ENCODE measurements at regions not wholly inside any gene's neighbourhood (a gene's known extent, or its start where the extent isn't known, plus 50 kb on each side); places are given as distances from the start of the nearest gene placed in this dataset.
"Not testable (repeated sequence)": the region's sequence is repeated elsewhere in the genome, so short reads cannot be mapped to it uniquely, and the experiment has no call there.

DNA sequence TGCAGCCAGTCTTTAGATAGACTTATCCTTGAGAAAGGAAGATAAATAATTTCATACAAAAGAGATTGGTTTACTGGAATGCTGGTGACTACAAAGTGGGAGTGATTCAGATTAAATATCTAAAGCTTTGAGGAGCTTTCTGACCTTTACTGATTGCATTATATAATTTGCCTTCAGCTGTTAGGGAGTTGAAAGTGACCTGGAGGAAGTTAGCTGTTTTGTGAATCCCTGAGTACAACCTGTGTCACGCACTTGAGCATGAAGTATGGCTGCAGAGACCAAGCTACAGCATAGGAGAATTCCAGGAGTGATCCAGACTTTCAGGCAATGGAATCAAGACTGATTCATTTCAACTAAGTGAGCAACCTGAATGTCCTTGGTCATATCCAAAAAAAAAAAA lies 1848.3 kb upstream of the RAG2 start:
- DNase-seq (ENCODE audit: low read depth): no peak

DNA sequence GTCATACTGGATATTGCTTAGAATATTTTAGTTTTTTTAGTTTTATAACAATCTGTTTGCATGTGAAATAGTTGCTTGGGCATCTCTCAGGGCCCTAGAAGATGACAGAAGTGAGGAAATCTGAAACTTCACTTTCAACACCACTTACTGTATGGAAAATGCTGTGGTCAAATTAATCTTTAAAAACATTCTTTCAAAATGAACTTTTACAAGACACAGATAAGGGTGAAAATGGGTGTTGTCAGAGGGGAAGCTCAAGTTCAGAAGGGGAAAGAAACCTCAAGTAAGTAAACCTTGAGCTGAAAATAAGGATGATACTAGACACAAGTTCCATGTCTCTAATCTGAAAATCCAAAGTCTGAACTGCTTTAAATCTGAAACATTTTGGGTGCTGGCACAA lies 1840.1 kb upstream of the RAG2 start:
- no peak for DNase-seq (ENCODE audit: low read depth)

GRCh38 chr11:38425578-38425977 lies 1827.5 kb upstream of the RAG2 start:
- DNase-seq (ENCODE audit: low read depth): no peak

DNA sequence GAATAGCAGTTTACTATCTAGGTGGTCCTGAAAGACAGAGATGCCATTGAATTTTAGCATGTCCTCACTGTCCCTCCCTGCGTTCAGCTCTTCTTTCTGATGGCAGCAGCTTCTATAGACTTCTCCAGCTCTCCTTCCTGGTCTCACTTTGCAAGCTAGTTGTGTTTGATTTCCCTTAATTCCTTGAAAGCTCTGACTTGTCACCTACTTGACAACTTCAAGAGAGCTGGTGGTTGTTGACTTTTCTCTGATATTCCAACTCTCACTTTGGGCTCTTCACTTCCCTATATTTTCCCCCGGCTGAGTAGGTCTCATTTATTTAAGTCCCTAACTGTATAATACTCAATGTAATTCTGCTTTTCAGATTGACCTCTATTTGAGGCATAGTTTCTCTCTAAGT lies 1825.0 kb upstream of the RAG2 start:
- DNase-seq (ENCODE audit: low read depth): no peak

DNA sequence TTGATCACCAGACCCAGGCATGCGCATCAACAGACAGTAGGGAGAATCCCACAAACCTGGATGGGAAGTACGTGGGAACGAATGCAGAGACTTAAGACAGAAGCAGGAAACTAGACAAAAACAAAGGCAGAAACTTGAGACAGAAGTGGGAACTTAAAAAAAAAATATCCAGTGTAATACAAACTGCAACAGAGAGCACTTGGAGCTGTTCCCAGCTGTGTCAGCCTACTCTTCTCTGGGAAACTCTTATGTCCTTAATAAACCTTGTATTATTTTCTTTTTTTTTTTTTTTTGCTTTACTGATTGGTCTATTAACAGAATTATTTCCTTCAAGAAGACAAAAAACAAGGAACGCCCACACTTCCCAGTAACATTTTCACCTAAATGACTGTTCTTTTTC lies 1818.1 kb upstream of the RAG2 start:
- DNase-seq (ENCODE audit: low read depth): peak; percentile 24

- DNase-seq (ENCODE audit: low read depth): no peak
Measured at GRCh38 chr11:38411149-38411548, 1813.1 kb upstream of the RAG2 start.

DNA sequence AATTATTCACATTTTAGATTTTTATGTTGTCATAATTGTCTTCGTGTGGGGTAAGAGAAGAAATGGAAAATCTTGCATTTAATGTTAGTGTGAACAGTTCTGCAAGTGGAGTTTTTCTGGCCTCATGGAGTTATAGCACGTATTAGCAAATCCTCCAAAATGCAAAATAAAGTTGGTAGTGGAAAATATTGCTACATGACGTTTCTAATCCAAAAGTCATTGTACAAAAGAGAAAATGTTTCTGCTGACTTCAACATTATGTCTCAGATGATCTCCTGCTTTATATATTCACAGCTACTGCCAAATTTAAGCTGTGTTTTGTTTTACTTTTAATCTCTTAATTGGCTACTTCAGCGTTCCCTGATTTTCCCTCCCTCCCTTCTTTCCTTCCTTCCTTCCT lies 1804.0 kb upstream of the RAG2 start:
- DNase-seq (ENCODE audit: low read depth): no peak

GRCh38 chr11:38392176-38392575 lies 1794.1 kb upstream of the RAG2 start:
- no peak for DNase-seq (ENCODE audit: low read depth)

- DNase-seq (ENCODE audit: low read depth): no peak
Measured at GRCh38 chr11:38384568-38384967, 1786.5 kb upstream of the RAG2 start.

GRCh38 chr11:38365274-38365673 lies 1767.2 kb upstream of the RAG2 start:
- DNase-seq (ENCODE audit: low read depth): no peak

DNA sequence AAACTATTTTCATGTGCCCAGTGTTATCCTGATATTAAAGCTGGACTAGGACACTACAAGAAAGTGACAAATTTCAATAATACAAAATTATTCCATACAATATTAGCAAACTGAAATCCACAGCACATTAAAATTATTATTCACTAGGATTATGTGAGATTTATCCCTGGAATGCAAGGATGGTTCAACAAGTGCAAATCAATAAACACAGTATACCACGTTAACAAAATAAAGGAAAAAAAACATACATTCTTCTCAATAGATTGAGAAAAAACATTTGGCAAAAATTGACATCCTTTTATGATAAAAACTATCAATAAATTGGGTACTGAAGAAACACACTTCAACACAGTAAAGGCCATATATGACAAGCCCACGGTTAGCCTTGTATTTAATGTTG lies 1758.2 kb upstream of the RAG2 start:
- DNase-seq (ENCODE audit: low read depth): no peak

GRCh38 chr11:38345286-38345685 lies 1747.2 kb upstream of the RAG2 start:
- no peak for DNase-seq (ENCODE audit: low read depth)

- DNase-seq (ENCODE audit: low read depth): not testable (repeated sequence)
Measured at GRCh38 chr11:38341612-38342011, 1743.6 kb upstream of the RAG2 start.

- no peak for DNase-seq (ENCODE audit: low read depth)
Measured at GRCh38 chr11:38339835-38340440, 1741.9 kb upstream of the RAG2 start.

GRCh38 chr11:38338022-38338421 lies 1740.0 kb upstream of the RAG2 start:
- DNase-seq (ENCODE audit: low read depth): not testable (repeated sequence)

GRCh38 chr11:38332046-38332445 lies 1734.0 kb upstream of the RAG2 start:
- DNase-seq (ENCODE audit: low read depth): no peak

GRCh38 chr11:38330578-38330977 lies 1732.5 kb upstream of the RAG2 start:
- no peak for DNase-seq (ENCODE audit: low read depth)

- DNase-seq (ENCODE audit: low read depth): no peak
Measured at GRCh38 chr11:38323961-38324761, 1726.1 kb upstream of the RAG2 start.

DNA sequence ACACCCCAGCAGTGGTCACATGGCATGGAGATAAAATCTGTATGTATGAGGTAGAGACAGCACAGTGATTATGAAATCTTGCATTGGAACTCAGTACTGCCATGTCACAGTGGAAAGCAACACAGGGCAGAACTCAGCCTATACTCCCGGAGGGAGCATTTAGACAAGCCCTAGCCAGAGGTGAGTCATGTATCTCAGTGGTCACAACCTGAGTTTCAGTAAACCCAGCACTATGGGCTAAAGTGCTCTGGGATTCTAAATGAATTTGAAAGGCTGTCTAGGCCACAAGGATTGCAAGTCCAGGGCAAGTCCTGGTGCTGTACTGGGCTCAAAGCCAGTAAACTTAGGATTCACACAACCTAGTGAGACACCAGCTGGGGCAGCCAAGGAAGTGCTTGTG lies 1717.1 kb upstream of the RAG2 start:
- DNase-seq (ENCODE audit: low read depth): no peak

- no peak for DNase-seq (ENCODE audit: low read depth)
Measured at GRCh38 chr11:38307455-38307854, 1709.4 kb upstream of the RAG2 start.

DNA sequence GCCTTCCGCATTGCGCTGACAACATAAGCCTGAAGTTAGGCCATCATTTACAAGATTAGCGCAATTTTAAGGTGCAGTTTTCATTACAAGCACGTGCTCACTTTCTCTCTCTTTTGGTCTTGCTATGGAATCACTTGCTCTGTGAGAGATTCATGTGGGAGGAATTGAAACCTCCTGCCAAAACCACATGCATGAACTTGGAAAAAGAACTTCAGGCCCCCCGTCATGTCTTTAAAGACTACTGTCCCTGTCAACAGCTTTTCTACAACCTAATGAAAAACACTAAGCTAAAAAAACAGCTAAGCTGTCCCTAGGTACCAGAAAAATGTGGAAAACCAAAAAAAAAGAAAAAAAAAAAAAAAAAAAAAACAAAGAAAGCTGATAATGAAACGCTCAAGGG lies 1707.6 kb upstream of the RAG2 start:
- DNase-seq (ENCODE audit: low read depth): no peak

- DNase-seq (ENCODE audit: low read depth): no peak
Measured at GRCh38 chr11:38304926-38305325, 1706.9 kb upstream of the RAG2 start.

- no peak for DNase-seq (ENCODE audit: low read depth)
Measured at GRCh38 chr11:38302564-38302963, 1704.5 kb upstream of the RAG2 start.

DNA sequence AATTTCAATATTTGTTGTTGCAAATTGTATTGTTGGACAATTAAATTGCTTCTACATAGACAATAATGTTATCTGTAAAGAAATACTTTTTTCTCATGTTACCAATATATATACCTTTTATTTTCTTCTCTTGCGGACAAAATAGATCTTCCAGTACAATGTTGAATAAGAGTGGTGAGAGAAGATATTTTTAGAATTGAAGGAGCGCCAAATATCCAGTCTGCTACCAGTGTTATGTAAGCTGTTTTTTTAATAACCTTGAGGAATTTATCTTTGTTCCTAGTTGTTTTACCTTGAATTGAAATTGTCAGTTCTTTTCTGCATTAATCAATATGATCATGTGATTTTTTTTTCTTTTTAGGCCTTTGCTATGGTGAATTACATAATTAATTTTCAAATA lies 1702.5 kb upstream of the RAG2 start:
- no peak for DNase-seq (ENCODE audit: low read depth)

Data from forelimb muscle (tissue), 1 donor.